Activated CD4-positive, alpha-beta T cell treated with anti-CD3 and anti-CD28 coated beads for 4 hours (primary cell): ENCODE measurements at regions not wholly inside any gene's neighbourhood (a gene's known extent, or its start where the extent isn't known, plus 50 kb on each side); places are given as distances from the start of the nearest gene placed in this dataset.

Experiments used
- DNase-seq, 2 donors: peaks; one replicate each; pipeline ENCODE4 v3.0.0-alpha.2; 2020

DNA sequence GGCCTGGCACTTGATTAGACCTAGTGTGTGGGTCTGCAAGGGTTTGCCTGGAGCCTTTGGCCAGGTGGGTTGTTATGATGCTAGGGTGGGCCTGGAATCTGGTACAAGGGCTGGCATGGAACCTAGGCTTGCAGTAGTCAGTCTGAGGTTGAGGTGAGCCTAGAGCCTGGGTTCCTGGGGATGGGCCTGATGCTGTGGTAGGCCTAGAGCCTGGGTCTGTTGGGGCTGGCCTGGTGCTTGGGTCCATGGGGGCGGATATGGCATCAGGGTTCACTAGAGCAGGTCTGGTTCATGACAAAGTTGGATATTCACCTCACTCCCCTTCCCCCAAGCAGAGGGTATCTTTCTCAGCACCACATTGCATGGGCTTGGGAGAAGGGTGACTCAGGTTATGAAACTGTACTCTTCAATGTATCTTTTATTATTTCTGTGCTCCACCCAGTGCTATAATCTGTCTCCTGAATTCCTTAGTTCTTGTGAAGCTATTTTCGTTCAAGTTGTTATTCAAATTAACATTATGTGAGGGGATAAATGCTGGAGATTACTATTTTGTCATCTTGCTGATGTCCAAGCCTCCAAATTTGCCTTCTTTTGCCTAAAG, 274.4 kb downstream of the NFKBIZ start:
- DNase-seq = no peak

DNA sequence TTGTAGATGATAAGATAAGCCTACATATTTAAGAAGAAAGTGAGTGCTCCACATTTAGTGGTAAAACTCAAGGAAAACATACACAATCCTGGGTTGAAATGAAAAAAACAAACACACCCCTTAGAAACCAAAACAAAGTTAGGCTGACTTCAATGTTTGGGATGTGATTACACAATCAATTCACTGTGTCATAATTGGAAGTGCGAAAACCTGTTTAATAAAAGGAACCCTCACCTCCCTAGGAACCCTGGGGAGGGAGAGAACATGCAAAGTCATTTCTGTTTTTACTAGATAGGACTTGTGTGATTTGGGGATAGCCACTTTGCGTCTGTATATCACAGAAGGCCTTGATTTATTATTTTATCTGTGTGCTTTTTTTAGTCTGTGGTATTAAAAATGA, 275.0 kb downstream of the NFKBIZ start:
- no peak for DNase-seq

DNA sequence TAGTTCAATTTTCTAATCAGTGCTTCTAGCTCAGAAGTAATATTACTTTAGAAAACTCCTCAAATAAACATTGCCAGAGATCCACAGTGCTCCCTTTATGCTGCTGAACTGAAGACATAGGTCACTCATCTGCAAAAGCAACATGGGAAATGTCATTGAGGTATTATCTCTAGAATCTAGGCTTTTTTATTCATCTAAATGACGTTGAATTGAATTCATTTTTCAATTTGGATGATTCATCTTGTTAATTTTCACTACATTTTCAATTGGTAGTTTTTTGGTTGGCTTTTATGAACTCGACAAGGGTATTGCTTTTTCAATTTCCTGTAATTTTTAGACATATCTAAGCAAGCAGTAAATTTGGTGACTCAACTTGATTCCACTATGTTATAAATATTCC, 275.4 kb downstream of the NFKBIZ start:
- no peak for DNase-seq

DNA sequence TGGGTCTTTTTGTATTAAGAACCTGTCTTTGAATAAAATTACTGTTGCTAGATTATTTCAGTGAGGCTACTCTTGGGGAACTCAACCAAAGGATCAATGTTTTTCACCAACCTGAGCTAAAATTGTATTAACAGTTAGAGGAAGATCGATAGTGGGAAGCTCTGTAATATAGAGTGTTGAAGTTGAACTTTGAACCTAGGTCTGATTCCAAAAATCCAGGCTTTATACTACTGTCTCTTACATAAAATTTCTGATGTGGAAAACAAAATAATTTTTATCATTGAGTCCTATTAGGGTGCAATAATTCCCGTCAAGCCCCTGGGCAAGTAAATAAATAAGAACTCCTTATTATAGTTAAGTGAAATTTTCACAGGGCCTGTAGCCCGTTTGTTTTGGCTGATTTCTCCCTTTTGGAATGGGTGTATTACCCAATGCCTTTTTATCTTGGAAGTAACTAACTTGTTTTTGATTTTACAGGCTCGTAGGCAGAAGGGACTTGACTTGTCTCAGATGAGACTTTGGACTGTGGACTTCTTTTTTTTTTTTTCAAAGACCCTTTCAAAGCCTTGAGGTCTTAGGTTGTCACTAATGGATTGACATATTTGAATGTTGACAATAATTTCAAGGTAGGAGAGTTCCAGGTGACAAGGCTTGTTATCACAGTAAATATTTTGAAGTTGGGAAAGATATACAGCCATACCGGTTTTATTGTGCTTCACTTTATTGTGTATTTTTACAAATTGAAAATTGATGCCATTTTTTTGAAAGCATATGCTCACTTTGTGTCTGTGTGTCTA, 276.1 kb downstream of the NFKBIZ start:
- DNase-seq = no peak

GRCh38 chr3:102125994-102126368, 276.7 kb downstream of the NFKBIZ start:
- no peak for DNase-seq

DNA sequence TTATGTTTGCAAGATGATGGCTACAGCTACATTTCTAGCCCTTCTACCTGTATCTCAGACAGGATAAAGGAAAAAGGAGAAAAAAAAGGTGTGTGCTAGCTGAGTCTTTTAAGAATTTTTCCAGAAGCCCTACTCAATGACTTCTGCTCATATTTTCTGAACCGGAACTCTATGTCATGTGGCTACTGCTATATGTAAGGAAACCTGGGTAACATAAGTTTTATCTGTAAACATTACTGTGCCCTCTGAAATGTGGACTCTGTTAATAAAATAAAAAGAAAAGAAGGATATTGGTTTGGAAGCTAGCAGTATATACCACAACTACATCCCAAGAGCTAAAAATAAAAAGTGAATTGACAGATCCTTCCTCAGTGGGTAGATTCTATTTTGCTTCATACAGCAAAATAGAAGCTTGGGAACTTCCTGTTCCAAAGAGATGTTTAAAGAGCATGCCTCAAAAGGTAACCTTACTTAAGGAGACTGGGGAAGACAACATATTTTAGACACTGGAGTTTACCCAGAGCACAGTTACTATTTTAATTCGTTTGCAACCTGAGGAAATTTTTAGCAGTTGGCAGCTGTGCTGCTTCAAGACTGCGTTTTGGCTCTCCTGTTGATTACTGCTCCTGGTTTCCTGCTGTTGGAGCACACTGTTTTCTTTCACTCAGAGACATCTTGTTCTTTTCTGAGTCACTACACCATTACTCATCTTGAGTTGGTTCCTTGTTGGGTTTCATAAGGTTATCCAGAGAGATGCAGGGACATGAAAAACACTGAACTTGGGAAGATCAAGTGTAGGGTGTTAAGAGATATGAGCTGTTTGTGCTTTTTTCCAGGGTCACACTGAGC, 280.7 kb downstream of the NFKBIZ start:
- DNase-seq = no peak

- DNase-seq = no peak
Measured at GRCh38 chr3:102132370-102132769, 283.1 kb downstream of the NFKBIZ start.

GRCh38 chr3:102133376-102133775, 284.1 kb downstream of the NFKBIZ start:
- DNase-seq = no peak

- no peak for DNase-seq
Measured at GRCh38 chr3:102135316-102135715, 286.0 kb downstream of the NFKBIZ start.

DNA sequence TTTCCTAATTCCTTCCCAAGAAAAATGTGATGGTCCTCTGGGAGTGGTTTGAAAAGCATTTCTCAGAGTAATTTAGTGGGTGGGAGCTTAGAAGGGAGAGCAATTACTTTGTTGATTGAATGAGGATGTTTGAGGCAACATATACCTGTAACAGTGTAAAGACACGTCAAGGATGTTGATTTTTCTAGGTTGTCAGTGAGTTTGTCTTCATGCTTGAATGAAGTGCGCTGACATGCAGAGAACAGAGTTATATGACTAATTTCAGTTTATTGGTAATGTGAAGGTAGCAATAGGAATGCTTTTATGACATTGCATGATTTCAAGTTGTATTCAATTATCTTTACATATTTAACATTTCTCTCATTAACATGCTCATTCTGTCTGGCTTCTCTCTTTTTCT, 286.9 kb downstream of the NFKBIZ start:
- no peak for DNase-seq

GRCh38 chr3:102140116-102140515, 290.8 kb downstream of the NFKBIZ start:
- no peak for DNase-seq

GRCh38 chr3:102141096-102141927, 292.0 kb downstream of the NFKBIZ start:
- no peak for DNase-seq

- no peak for DNase-seq
Measured at GRCh38 chr3:102141928-102142239, 292.6 kb downstream of the NFKBIZ start.

GRCh38 chr3:102142379-102143060, 292.3 kb upstream of the ZPLD1 start:
- no peak for DNase-seq

GRCh38 chr3:102143536-102143935, 291.3 kb upstream of the ZPLD1 start:
- no peak for DNase-seq

DNA sequence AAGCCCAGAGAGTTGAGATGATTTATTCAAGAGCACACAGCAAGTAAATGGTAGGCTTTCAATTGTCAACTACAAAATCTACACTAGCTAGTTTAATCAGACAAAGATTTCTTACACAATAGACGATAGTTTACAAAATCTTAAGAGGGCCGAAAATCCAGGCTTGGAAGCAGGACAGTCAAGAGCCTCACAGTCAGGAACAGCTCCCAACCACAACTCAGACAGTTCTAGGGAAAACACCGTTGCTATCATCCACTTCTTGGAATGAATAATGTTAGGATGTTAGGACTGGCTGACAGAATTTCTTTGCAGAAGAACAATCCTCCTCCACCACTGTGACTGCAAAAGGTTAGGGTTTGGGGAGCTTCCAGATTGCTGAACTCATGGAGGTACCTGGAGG, 290.8 kb upstream of the ZPLD1 start:
- DNase-seq = no peak

GRCh38 chr3:102148598-102149337, 286.0 kb upstream of the ZPLD1 start:
- no peak for DNase-seq

DNA sequence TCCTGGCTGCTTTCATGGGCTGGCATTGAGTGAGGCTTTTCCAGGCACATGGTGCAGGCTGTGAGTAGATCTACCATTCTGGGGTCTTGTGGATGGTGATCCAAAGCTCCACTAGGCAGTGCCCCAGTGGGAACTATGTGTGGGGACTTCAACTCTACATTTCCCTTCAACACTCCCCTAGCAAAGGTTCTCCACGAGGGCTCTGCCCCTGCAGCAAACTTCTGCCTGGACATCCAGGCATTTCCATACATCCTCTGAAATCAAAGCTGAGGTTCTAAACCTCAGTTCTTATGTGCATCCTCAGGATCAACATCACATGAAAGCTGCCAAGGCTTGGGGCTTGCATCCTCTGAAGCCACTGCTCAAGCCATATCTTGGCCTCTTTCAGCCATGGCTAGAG, 282.9 kb upstream of the ZPLD1 start:
- no peak for DNase-seq

GRCh38 chr3:102156426-102156825, 278.4 kb upstream of the ZPLD1 start:
- no peak for DNase-seq

DNA sequence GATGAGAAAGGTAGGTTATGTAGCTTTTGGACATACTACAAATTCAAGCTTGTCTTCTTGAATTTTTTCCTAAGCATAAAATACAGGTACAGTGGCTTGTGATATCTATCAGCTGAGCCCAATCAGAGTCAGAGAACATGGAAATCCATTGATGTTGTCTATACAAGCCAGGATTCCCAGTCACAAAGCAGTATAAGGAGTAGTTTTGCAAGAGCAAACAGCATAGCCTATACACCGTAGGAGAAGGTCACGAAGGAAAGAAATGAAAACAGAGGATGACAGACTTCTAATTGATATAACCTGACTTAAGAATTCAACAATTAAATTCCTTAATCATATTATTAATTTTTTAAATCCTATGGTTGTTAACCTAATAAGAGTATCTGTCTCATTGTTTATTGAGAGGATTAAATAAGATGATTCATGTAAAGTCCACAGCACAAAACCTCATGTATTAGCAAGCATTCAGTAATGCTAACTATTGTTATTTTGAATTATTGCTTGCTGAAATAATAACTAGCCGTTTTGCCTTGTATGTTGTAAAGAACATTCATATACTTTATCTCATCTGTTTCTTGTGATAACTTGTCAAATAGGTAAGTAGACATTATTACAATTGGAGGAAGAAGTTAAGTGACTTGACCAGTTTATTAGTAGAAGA, 276.6 kb upstream of the ZPLD1 start:
- DNase-seq = no peak

- DNase-seq = no peak
Measured at GRCh38 chr3:102159810-102160451, 274.9 kb upstream of the ZPLD1 start.
